ENCODE measurements at regions not wholly inside any gene's neighbourhood (a gene's known extent, or its start where the extent isn't known, plus 50 kb on each side); places are given as distances from the start of the nearest gene placed in this dataset.

GRCh38 chr22:27113641-27114040, 456.3 kb downstream of the MIAT start:
- TF ChIP-seq TAF1 (IDR thresholded peaks at IDR 0.05; ENCODE audit: borderline replicate concordance, insufficient read depth, low read length) = no peak
- TF ChIP-seq FOXP2 (optimal IDR thresholded peaks at IDR 0.05; ENCODE audit: borderline replicate concordance, extremely low read depth, extremely low read length, insufficient read depth) = no peak
- no peak for TF ChIP-seq POLR2AphosphoS5 (IDR thresholded peaks at IDR 0.05; ENCODE audit: low read depth, low read length)

GRCh38 chr22:27114186-27114585, 456.8 kb downstream of the MIAT start:
- no peak for TF ChIP-seq TAF1 (IDR thresholded peaks at IDR 0.05; ENCODE audit: borderline replicate concordance, insufficient read depth, low read length)
- TF ChIP-seq FOXP2 (optimal IDR thresholded peaks at IDR 0.05; ENCODE audit: borderline replicate concordance, extremely low read depth, extremely low read length, insufficient read depth) = no peak
- TF ChIP-seq POLR2AphosphoS5 (IDR thresholded peaks at IDR 0.05; ENCODE audit: low read depth, low read length) = no peak
- TF ChIP-seq, protein P1, sequence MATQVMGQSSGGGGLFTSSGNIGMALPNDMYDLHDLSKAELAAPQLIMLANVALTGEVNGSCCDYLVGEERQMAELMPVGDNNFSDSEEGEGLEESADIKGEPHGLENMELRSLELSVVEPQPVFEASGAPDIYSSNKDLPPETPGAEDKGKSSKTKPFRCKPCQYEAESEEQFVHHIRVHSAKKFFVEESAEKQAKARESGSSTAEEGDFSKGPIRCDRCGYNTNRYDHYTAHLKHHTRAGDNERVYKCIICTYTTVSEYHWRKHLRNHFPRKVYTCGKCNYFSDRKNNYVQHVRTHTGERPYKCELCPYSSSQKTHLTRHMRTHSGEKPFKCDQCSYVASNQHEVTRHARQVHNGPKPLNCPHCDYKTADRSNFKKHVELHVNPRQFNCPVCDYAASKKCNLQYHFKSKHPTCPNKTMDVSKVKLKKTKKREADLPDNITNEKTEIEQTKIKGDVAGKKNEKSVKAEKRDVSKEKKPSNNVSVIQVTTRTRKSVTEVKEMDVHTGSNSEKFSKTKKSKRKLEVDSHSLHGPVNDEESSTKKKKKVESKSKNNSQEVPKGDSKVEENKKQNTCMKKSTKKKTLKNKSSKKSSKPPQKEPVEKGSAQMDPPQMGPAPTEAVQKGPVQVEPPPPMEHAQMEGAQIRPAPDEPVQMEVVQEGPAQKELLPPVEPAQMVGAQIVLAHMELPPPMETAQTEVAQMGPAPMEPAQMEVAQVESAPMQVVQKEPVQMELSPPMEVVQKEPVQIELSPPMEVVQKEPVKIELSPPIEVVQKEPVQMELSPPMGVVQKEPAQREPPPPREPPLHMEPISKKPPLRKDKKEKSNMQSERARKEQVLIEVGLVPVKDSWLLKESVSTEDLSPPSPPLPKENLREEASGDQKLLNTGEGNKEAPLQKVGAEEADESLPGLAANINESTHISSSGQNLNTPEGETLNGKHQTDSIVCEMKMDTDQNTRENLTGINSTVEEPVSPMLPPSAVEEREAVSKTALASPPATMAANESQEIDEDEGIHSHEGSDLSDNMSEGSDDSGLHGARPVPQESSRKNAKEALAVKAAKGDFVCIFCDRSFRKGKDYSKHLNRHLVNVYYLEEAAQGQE (IDR thresholded peaks at IDR 0.05; ENCODE audit: insufficient read depth in 1 of 2, low read depth in 2 of 2, low read length in 2 of 2) = no peak
- no peak for TF ChIP-seq SIN3A (IDR thresholded peaks at IDR 0.05; ENCODE audit: borderline replicate concordance, insufficient read depth, low read length)

DNA sequence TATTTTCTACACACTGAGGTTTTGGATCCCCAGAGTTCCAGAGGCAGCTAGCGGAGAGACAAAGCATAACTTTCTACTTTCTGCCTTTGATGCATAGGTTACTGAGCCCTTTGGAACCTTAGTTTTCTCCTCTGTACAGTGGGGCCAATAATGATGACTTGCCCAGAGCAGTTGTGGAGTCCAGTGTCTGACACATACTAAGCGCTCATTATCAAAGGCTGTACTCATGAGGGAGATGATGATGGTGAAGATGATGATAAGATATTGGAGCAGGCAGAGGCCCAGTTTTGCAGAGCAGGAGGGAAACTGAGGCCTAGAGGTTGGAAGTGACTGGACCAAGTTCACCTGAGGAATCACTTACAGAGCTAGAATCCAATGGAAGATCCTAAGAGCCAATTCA, 458.0 kb downstream of the MIAT start:
- TF ChIP-seq, protein P1 (IDR thresholded peaks at IDR 0.05; ENCODE audit: insufficient read depth in 1 of 2, low read depth in 2 of 2, low read length in 2 of 2) = no peak
- no peak for TF ChIP-seq TAF1 (IDR thresholded peaks at IDR 0.05; ENCODE audit: borderline replicate concordance, insufficient read depth, low read length)
- no peak for TF ChIP-seq SIN3A (IDR thresholded peaks at IDR 0.05; ENCODE audit: borderline replicate concordance, insufficient read depth, low read length)
- no peak for TF ChIP-seq POLR2AphosphoS5 (IDR thresholded peaks at IDR 0.05; ENCODE audit: low read depth, low read length)
- no peak for TF ChIP-seq FOXP2 (optimal IDR thresholded peaks at IDR 0.05; ENCODE audit: borderline replicate concordance, extremely low read depth, extremely low read length, insufficient read depth)

DNA sequence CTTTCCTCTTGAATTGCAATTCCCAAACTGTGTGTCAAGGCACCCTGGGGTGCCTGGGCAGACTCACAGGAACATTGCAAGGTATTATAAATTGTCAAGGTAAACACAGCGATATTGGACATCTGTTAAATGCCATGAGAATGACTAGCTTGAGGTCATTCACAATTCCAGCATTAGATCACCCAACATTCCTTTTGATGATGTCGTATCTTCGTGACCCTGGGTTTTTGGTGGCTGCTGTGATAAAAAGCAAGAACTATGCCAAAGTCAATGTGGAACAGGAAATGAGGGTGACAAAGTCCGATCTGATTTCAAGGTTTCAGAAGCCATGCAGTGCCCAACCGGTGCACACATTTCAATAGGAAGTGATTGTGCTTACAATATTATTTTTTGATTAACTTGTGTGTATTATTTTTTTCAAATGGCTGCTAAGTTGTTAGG, 458.4 kb downstream of the MIAT start:
- TF ChIP-seq FOXP2 (optimal IDR thresholded peaks at IDR 0.05; ENCODE audit: borderline replicate concordance, extremely low read depth, extremely low read length, insufficient read depth) (no peak), POLR2AphosphoS5 (IDR thresholded peaks at IDR 0.05; ENCODE audit: low read depth, low read length) (no peak), TAF1 (IDR thresholded peaks at IDR 0.05; ENCODE audit: borderline replicate concordance, insufficient read depth, low read length) (no peak), SIN3A (IDR thresholded peaks at IDR 0.05; ENCODE audit: borderline replicate concordance, insufficient read depth, low read length) (no peak)
- TF ChIP-seq, protein P1 (IDR thresholded peaks at IDR 0.05; ENCODE audit: insufficient read depth in 1 of 2, low read depth in 2 of 2, low read length in 2 of 2) = no peak

DNA sequence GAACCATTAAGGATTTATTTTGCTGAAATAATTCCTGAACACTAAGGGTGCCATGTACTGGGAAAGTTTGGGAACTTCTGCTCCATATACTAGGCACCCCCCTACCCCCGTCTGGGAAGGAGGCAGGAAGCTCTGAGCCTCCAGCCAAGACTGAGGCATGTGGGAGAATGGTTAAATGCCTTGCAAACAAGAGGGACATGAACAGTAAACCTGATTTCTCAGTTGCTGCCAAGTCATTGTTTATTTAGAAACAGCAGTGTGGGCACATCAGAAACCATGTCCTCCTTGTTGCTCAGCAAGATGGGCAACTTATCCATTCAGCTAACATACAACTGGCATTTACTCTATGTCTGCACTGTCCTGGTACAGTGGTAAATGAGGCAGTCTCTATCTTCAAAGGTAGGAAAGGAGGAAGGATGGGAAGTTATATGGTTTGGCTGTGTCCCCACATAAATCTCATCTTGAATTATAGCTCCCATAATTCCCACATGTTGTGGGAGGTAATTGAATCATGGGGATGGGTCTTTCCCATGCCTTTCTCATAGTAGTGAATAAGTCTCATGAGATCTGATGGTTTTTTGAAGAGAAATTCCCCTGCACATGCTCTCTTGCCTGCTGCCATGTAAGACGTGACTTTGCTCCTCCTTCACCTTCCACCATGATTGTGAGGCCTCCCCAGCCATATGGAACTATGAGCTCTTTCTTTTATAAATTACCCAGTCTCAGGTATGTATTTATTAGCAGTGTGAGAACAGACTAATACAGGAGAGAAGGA, 459.1 kb downstream of the MIAT start:
- TF ChIP-seq, protein P1 (IDR thresholded peaks at IDR 0.05; ENCODE audit: insufficient read depth in 1 of 2, low read depth in 2 of 2, low read length in 2 of 2) = no peak
- TF ChIP-seq POLR2AphosphoS5 (IDR thresholded peaks at IDR 0.05; ENCODE audit: low read depth, low read length) = no peak
- TF ChIP-seq SIN3A (IDR thresholded peaks at IDR 0.05; ENCODE audit: borderline replicate concordance, insufficient read depth, low read length) = no peak
- TF ChIP-seq FOXP2 (optimal IDR thresholded peaks at IDR 0.05; ENCODE audit: borderline replicate concordance, extremely low read depth, extremely low read length, insufficient read depth) = no peak
- TF ChIP-seq TAF1 (IDR thresholded peaks at IDR 0.05; ENCODE audit: borderline replicate concordance, insufficient read depth, low read length) = no peak

All from PFSK-1 (cell line).